ENCODE measurements at regions not wholly inside any gene's neighbourhood (a gene's known extent, or its start where the extent isn't known, plus 50 kb on each side); places are given as distances from the start of the nearest gene placed in this dataset.
"Not testable (repeated sequence)": the region's sequence is repeated elsewhere in the genome, so short reads cannot be mapped to it uniquely, and the experiment has no call there.

GRCh38 chr11:67787681-67788340 lies 113.4 kb upstream of the ALDH3B2 start:
- not testable (repeated sequence) for H3K36me3 ChIP-seq (ENCODE audit: control insufficient read depth, insufficient read depth, low read length); DNase-seq (ENCODE audit: low read depth in 4 of 6, low spot score in 6 of 6); H3K9me3 ChIP-seq (ENCODE audit: control insufficient read depth, insufficient read depth, low read length); H3K27ac ChIP-seq (ENCODE audit: low read depth, low read length); H3K4me1 ChIP-seq (ENCODE audit: control insufficient read depth, insufficient read depth, low read length); H3K4me3 ChIP-seq (ENCODE audit: low read depth, low read length); H3K27me3 ChIP-seq (ENCODE audit: control insufficient read depth, insufficient read depth, low read length)
- 77% methylated on average over 11 of the region's 19 CpGs for WGBS (ENCODE audit: insufficient coverage)

- H3K36me3 ChIP-seq (ENCODE audit: control insufficient read depth, insufficient read depth, low read length); H3K27me3 ChIP-seq (ENCODE audit: control insufficient read depth, insufficient read depth, low read length); DNase-seq (ENCODE audit: low read depth in 4 of 6, low spot score in 6 of 6); H3K4me1 ChIP-seq (ENCODE audit: control insufficient read depth, insufficient read depth, low read length); H3K9me3 ChIP-seq (ENCODE audit: control insufficient read depth, insufficient read depth, low read length); H3K4me3 ChIP-seq (ENCODE audit: low read depth, low read length); H3K27ac ChIP-seq (ENCODE audit: low read depth, low read length): not testable (repeated sequence)
- WGBS (ENCODE audit: insufficient coverage) = 100% methylated on average over 2 of the region's 2 CpGs
These were observed 107.5 kb upstream of the ALDH3B2 start for GRCh38 chr11:67781967-67782366.

DNA sequence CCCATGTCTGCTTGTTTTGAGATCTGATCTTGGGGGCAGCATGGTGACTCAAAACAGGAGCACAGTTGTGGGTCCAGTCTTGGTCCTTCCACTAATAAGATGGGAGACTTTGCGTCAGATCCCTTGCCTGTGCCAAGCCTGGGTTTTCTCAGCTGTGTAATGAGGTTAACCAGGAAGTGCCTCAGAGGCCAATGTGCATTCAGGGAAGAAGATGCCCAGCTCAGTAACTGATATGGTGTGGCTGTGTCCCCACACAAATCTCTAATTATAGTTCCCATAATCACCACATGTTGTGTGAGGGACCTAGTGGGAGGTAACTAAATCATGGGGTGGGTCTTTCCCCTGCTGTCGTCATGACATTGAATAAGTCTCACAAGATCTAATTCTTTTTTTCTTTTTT lies 107.1 kb upstream of the ALDH3B2 start:
- not testable (repeated sequence) for H3K4me3 ChIP-seq (ENCODE audit: low read depth, low read length); DNase-seq (ENCODE audit: low read depth in 4 of 6, low spot score in 6 of 6); H3K36me3 ChIP-seq (ENCODE audit: control insufficient read depth, insufficient read depth, low read length); H3K27me3 ChIP-seq (ENCODE audit: control insufficient read depth, insufficient read depth, low read length); H3K4me1 ChIP-seq (ENCODE audit: control insufficient read depth, insufficient read depth, low read length); H3K9me3 ChIP-seq (ENCODE audit: control insufficient read depth, insufficient read depth, low read length); H3K27ac ChIP-seq (ENCODE audit: low read depth, low read length)
- WGBS (ENCODE audit: insufficient coverage) = 100% methylated on average over 1 of the region's 2 CpGs

DNA sequence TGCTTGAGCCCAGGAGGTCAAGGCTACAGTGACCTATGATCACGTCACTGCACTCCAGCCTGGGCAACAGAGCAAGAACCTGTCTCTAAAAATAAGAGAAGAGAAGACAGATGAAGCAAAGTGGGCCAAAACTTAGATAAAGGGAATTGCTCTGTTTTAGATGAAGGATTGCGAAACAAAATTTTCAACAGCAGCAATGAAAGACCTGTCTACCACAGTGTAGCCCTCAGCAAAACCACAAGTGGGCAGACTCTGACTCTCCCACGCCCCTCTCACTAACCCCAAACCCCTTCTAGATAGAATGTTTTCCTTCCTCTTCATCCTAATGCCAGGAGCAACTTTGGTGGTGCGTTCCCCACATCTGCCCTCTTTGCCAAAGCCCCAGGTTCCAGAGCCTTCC lies 105.6 kb upstream of the ALDH3B2 start:
- H3K4me1 ChIP-seq (ENCODE audit: control insufficient read depth, insufficient read depth, low read length) = no peaks in the 10 kb centered on the region
- no peaks in the 10 kb centered on the region for H3K9me3 ChIP-seq (ENCODE audit: control insufficient read depth, insufficient read depth, low read length)
- no peak for DNase-seq (ENCODE audit: low read depth in 4 of 6, low spot score in 6 of 6)
- H3K4me3 ChIP-seq (ENCODE audit: low read depth, low read length) = no peak overlapping the region
- H3K27ac ChIP-seq (ENCODE audit: low read depth, low read length) = no peak overlapping the region
- no peaks in the 10 kb centered on the region for H3K27me3 ChIP-seq (ENCODE audit: control insufficient read depth, insufficient read depth, low read length)
- 44% methylated on average over 2 of the region's 4 CpGs for WGBS (ENCODE audit: insufficient coverage)
- no peaks in the 10 kb centered on the region for H3K36me3 ChIP-seq (ENCODE audit: control insufficient read depth, insufficient read depth, low read length)

- H3K36me3 ChIP-seq (ENCODE audit: control insufficient read depth, insufficient read depth, low read length); DNase-seq (ENCODE audit: low read depth in 4 of 6, low spot score in 6 of 6); H3K4me1 ChIP-seq (ENCODE audit: control insufficient read depth, insufficient read depth, low read length); H3K4me3 ChIP-seq (ENCODE audit: low read depth, low read length); H3K27ac ChIP-seq (ENCODE audit: low read depth, low read length); H3K9me3 ChIP-seq (ENCODE audit: control insufficient read depth, insufficient read depth, low read length); H3K27me3 ChIP-seq (ENCODE audit: control insufficient read depth, insufficient read depth, low read length): not testable (repeated sequence)
- 67% methylated on average over 4 of the region's 7 CpGs for WGBS (ENCODE audit: insufficient coverage)
These were observed 104.9 kb upstream of the ALDH3B2 start for GRCh38 chr11:67779189-67779875.

GRCh38 chr11:67776852-67777520 lies 102.6 kb upstream of the ALDH3B2 start:
- Histone ChIP-seq H3K4me3 (ENCODE audit: low read depth, low read length) (no peak overlapping the region), H3K27me3 (ENCODE audit: control insufficient read depth, insufficient read depth, low read length) (no peaks in the 10 kb centered on the region), H3K4me1 (ENCODE audit: control insufficient read depth, insufficient read depth, low read length) (no peaks in the 10 kb centered on the region), H3K9me3 (ENCODE audit: control insufficient read depth, insufficient read depth, low read length) (no peaks in the 10 kb centered on the region), H3K27ac (ENCODE audit: low read depth, low read length) (no peak overlapping the region), H3K36me3 (ENCODE audit: control insufficient read depth, insufficient read depth, low read length) (no peaks in the 10 kb centered on the region)
- DNase-seq (ENCODE audit: low read depth in 4 of 6, low spot score in 6 of 6) = no peak
- 57% methylated on average over 2 of the region's 4 CpGs for WGBS (ENCODE audit: insufficient coverage)

DNA sequence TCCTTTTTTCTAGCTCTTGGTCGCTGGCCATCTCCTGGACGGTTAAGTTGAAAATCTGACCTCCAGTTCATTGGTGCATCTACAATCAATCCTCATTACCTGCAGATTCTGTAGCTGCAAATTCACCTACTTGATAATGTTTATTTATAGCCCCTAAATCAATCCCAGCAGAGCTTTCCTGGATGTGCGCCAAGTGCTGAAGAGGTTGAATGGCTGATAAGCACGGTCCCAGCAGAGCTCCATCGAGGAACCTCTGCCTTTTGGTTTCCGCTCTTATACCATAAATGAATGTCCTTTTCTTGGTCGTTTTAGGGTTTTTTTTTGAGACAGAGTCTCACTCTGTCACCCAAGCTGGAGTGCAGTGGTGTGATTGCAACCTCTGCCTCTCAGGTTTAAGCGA lies 99.8 kb upstream of the ALDH3B2 start:
- not testable (repeated sequence) for H3K9me3 ChIP-seq (ENCODE audit: control insufficient read depth, insufficient read depth, low read length); H3K4me1 ChIP-seq (ENCODE audit: control insufficient read depth, insufficient read depth, low read length); H3K27ac ChIP-seq (ENCODE audit: low read depth, low read length); H3K27me3 ChIP-seq (ENCODE audit: control insufficient read depth, insufficient read depth, low read length); H3K36me3 ChIP-seq (ENCODE audit: control insufficient read depth, insufficient read depth, low read length); H3K4me3 ChIP-seq (ENCODE audit: low read depth, low read length)
- DNase-seq (ENCODE audit: low read depth in 4 of 6, low spot score in 6 of 6) = peak in 1 of 6 donors; percentile 26
- WGBS (ENCODE audit: insufficient coverage) = 82% methylated on average over 5 of the region's 8 CpGs

DNA sequence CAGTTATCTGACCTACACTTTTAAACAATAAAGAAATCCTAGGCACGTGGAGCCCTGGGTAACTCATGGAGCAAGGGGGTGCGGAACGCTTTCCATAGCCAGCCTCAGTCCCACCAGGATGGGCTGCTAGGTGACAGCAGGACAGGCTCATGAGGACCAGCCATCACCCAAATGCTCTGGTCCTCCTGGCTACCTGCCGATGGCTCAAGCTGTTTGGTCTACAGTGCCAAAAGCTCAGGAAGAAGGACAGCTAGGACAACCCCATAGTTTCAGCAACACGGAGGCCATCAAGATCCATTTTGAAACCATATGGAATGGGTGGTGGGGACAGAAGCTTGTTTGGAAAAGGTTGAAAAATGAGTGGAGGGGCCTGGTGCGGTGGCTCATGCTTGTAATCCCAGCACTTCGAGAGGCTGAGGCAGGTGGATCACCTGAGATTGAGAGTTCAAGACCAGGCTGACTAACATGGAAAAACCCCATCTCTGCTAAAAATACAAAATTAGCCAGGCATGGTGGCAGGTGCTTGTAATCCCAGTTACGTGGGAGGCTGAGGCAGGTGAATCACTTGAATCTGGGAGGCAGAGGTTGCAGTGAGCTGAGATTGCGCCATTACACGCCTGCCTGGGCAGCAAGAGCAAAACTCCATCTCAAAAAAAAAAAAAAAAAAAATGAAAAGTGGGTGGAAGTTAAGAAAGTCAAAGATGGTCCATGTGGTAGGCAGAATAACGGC lies 93.7 kb upstream of the ALDH3B2 start:
- 96% methylated on average over 6 of the region's 11 CpGs for WGBS (ENCODE audit: insufficient coverage)
- not testable (repeated sequence) for DNase-seq (ENCODE audit: low read depth in 4 of 6, low spot score in 6 of 6); H3K36me3 ChIP-seq (ENCODE audit: control insufficient read depth, insufficient read depth, low read length); H3K27ac ChIP-seq (ENCODE audit: low read depth, low read length); H3K27me3 ChIP-seq (ENCODE audit: control insufficient read depth, insufficient read depth, low read length); H3K4me3 ChIP-seq (ENCODE audit: low read depth, low read length); H3K9me3 ChIP-seq (ENCODE audit: control insufficient read depth, insufficient read depth, low read length); H3K4me1 ChIP-seq (ENCODE audit: control insufficient read depth, insufficient read depth, low read length)

GRCh38 chr11:67761211-67761610 lies 86.8 kb upstream of the ALDH3B2 start:
- not testable (repeated sequence) for H3K27me3 ChIP-seq (ENCODE audit: control insufficient read depth, insufficient read depth, low read length); H3K9me3 ChIP-seq (ENCODE audit: control insufficient read depth, insufficient read depth, low read length); H3K4me1 ChIP-seq (ENCODE audit: control insufficient read depth, insufficient read depth, low read length); H3K4me3 ChIP-seq (ENCODE audit: low read depth, low read length); DNase-seq (ENCODE audit: low read depth in 4 of 6, low spot score in 6 of 6); H3K36me3 ChIP-seq (ENCODE audit: control insufficient read depth, insufficient read depth, low read length); H3K27ac ChIP-seq (ENCODE audit: low read depth, low read length)
- WGBS (ENCODE audit: insufficient coverage) = 66% methylated on average over 4 of the region's 7 CpGs

Measured in spinal cord (tissue), 9 donors.